Stimulated activated memory B cell treated with anti-CD40 and anti-IgM and Interleukin-4, amounts not matched to agents 10 μg/mL and 1 μg/mL and 100 μg/mL, for 72 hours (primary cell): ENCODE measurements at regions not wholly inside any gene's neighbourhood (a gene's known extent, or its start where the extent isn't known, plus 50 kb on each side); places are given as distances from the start of the nearest gene placed in this dataset.

ENCODE experiments used
- ATAC-seq: fragments of 150-1000 bp; cut with Tn5 transposase; 2 replicates; pipeline ENCODE4 v1.10.0; 2021
- H3K27ac Mint-ChIP-seq: one replicate; pipeline ENCODE4 v1.8.0; 2022; ENCODE audit warnings: mild to moderate bottlenecking, mixed read lengths
- H3K27me3 Mint-ChIP-seq: one replicate; pipeline ENCODE4 v1.8.0; 2022; ENCODE audit warnings: mixed read lengths
- H3K36me3 Mint-ChIP-seq: one replicate; pipeline ENCODE4 v1.8.0; 2022; ENCODE audit warnings: mixed read lengths
- H3K4me1 Mint-ChIP-seq: one replicate; pipeline ENCODE4 v1.8.0; 2022; ENCODE audit warnings: mixed read lengths
- H3K4me3 Mint-ChIP-seq: one replicate; pipeline ENCODE4 v1.8.0; 2022; ENCODE audit warnings: mild to moderate bottlenecking, moderate library complexity, mixed read lengths
- H3K9me3 Mint-ChIP-seq: one replicate; pipeline ENCODE4 v1.8.0; 2022; ENCODE audit warnings: mixed read lengths

DNA sequence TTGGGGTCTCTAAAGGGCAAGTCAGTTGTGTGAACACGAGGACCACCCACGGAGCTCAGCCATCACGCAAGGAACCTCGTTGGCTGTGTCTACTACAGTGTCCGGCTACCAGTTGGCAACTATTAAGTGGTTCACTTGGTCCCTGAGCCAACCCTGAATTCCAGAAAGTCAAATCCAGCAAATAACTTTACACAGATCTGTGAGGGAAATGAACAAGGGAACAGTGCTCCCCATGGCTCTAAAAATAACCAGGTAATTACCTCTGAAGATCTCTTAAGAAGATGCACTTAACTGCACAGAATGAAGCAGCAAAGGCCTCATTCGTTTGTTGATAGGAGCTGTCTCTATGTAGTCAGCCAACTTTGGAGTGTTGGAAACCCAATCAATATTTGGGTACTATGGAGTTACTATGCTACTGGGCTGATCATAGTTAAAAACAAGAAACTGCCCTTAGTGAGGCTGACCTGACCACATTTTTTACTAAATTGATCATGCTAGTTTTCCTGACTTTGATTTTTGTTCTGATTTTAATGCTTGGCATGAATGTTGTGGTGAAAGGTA, 219.1 kb upstream of the LRIG1 start:
- Mint-ChIP-seq H3K27ac (no peak overlapping the region), H3K4me3 (no peak overlapping the region)
- ATAC-seq, result no peak

DNA sequence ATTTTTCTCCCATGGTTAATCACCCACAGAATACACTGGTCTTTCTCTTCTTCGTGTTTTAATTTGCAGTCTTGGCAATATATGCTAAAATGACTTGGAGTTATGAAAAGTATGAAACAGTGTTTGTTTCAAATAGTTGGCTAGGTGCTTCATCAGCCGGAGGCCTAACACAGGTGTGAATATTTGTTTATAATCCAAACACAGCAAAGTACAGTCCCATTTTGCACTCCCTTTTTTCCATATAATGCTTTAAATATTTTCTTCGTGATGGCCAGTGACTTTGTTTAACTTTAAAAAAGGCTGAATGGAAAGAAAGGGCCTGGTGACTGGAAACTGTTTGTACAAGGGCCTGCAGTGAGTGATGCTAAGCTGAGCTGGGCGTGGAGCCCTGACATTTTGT, 219.7 kb upstream of the LRIG1 start:
- Mint-ChIP-seq H3K4me3 (no peak overlapping the region), H3K27ac (no peak overlapping the region), H3K4me1 (no peaks in the 10 kb centered on the region), H3K36me3 (no peaks in the 10 kb centered on the region), H3K27me3 (peaks cover 30% of the 10 kb centered on the region), H3K9me3 (peaks cover 3% of the 10 kb centered on the region)
- no peak for ATAC-seq

More for the DNA sequence above, 219.1 kb upstream of the LRIG1 start:
- H3K9me3 Mint-ChIP-seq, result peaks cover 3% of the 10 kb centered on the region
- H3K4me1 Mint-ChIP-seq, result no peaks in the 10 kb centered on the region
- H3K27me3 Mint-ChIP-seq, result peaks cover 30% of the 10 kb centered on the region
- no peaks in the 10 kb centered on the region for H3K36me3 Mint-ChIP-seq

DNA sequence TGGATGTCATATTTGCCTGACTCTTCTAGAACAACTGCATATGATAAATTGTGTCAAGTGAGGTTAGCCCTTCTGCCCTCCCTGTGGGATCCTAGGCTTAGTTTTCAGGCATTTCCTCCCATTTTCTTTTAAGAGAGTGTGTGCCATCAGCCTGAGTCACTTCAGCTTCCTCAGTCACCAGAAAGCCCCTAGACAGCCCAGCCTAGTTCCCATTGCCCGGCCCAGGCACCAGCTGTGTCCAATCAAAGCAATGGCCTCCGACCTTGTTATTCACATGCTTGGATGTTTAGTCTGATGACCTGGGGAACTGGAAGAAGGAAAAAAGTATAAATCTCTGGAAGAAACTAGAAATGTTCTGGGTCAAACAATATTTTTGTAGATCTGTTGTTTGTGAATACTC, 221.9 kb upstream of the LRIG1 start:
- Mint-ChIP-seq H3K4me3 (no peak overlapping the region), H3K27ac (no peak overlapping the region), H3K36me3 (no peaks in the 10 kb centered on the region), H3K9me3 (no peaks in the 10 kb centered on the region), H3K27me3 (peaks cover 30% of the 10 kb centered on the region), H3K4me1 (no peaks in the 10 kb centered on the region)
- no peak for ATAC-seq

DNA sequence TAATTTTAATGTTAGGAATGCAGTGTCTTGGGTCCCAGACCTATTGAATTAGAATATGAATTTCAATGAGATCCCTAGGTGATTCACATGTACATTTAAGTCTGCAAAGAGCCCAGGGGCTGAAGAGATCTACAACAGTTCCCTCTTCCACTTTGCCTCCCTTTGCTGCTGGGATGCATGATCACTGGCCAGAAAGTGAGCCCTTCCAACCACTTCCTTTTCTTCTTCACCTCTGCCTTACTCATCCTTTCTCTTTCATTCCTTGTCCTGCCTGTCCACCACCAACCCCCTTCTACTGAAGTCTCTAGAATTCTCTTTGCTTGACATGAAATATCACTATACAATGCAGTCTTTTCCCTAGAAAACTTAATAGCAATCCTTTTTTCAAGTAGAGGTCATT, 222.4 kb upstream of the LRIG1 start:
- H3K4me1 Mint-ChIP-seq, result no peaks in the 10 kb centered on the region
- no peak for ATAC-seq
- no peaks in the 10 kb centered on the region for H3K36me3 Mint-ChIP-seq
- no peaks in the 10 kb centered on the region for H3K9me3 Mint-ChIP-seq
- H3K27me3 Mint-ChIP-seq, result peaks cover 33% of the 10 kb centered on the region
- H3K27ac Mint-ChIP-seq, result no peak overlapping the region
- H3K4me3 Mint-ChIP-seq, result no peak overlapping the region

DNA sequence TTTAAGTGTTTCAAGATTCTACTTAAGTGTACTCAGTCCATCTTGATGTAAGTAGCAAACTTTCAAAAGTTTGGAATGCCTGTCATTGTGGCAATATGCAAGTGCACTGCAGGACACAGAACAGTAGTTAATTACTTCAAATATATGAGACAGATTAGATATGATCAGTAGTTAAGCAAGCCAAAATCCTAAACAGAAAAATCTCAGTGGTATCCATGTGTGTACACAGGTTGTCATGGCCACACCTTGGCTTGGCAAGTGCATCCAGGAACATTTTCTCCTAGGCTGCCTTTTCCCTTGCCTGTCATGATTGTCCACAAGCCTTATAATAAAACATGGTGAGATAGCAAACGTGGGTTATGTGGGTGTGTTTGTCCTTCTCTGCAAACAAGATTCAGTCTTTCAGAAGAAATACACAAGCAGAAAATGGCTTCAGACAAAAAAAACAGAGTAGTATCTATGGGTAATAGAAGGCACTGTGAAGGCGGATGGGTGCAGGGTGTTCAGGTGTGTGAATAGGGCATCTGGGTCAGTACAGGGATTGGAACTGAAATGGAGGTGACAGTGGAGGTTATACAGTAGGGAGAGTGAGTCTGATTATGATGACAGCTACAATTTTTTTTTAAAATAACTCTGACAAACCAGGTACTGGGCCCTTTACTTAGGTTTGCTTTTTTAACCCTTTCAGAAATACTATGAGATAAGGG, 229.0 kb upstream of the LRIG1 start:
- Mint-ChIP-seq H3K27ac (no peak overlapping the region), H3K4me1 (no peaks in the 10 kb centered on the region), H3K27me3 (peaks cover 12% of the 10 kb centered on the region), H3K9me3 (no peaks in the 10 kb centered on the region), H3K4me3 (no peak overlapping the region), H3K36me3 (no peaks in the 10 kb centered on the region)
- ATAC-seq, result no peak

DNA sequence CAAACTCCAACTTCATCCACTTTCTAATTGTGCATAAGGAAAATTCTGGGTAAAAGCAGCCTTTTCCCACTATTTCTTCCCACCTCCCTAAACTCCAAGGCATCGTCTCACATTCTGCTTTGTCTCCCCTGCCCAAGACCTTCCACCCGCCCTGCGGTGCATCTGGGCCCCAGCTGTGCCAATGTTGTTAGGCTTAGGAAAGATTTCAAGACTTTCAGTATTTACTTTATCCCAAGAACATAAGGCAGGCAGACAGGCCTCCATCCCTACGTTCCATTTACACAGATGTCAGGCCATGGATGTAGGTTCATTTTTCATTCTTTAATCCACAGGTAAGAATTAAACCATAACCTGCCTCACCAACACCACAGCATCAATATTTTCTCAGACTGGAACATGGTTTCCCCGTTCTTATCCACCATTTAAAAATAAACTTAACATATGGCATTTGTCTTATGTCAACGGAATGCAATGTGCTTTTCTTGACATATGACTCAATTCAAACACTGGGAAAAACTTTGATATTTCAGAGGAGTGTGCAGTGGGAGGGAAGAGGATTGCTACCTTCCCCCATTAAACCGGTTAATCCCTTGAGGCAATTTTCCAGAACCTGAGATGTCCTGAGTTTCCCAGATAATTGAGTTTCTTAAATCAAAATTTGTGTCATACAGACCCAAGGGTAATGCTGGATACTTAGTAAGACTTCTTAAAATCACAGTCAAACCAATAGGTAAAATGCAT, 238.0 kb upstream of the LRIG1 start:
- no peaks in the 10 kb centered on the region for H3K36me3 Mint-ChIP-seq
- H3K9me3 Mint-ChIP-seq, result no peaks in the 10 kb centered on the region
- ATAC-seq, result no peak
- no peak overlapping the region for H3K27ac Mint-ChIP-seq
- H3K4me3 Mint-ChIP-seq, result no peak overlapping the region
- no peaks in the 10 kb centered on the region for H3K27me3 Mint-ChIP-seq
- no peaks in the 10 kb centered on the region for H3K4me1 Mint-ChIP-seq

DNA sequence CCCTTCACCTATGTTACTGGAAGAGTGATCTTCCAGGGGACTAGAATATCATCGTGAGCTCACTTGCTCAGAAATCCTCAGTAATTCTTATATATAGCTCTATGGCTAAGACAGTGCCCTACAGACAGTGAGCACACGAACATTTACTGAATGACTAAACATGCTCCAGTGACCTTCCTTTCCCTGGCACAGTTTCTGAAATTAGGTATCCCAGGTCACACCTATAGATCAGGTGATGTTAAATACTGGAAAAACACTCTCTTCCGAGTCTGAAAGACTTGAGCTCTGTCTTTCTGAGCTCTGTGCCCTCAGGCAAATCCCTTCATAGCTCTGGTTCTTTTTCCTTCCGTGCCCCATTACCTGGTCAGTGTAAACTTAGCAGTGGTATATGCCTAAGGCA, 239.4 kb upstream of the LRIG1 start:
- no peak for ATAC-seq
- no peak overlapping the region for H3K4me3 Mint-ChIP-seq

DNA sequence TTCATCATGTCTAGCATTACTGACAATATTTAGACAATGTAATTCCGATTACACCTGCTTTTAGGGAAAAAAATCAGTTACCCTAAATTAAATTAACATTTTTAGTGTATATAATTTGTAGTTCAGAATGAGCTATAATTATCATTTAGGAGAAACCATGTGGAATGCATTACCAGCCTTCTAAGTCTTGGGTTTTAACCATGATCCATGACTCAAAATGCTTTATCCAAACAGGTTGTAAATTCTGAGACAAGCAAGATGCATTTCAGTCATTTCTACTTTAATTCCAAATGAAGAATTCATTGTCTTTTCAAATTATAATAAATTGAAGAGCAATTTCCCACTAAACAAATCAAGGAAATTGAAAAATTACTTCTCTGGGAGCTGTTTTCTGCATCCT, 243.7 kb upstream of the LRIG1 start:
- no peaks in the 10 kb centered on the region for H3K9me3 Mint-ChIP-seq
- no peak overlapping the region for H3K27ac Mint-ChIP-seq
- H3K36me3 Mint-ChIP-seq, result no peaks in the 10 kb centered on the region
- no peak overlapping the region for H3K4me3 Mint-ChIP-seq
- no peak for ATAC-seq
- peaks cover 7% of the 10 kb centered on the region for H3K27me3 Mint-ChIP-seq
- H3K4me1 Mint-ChIP-seq, result no peaks in the 10 kb centered on the region

More for the DNA sequence above, 239.4 kb upstream of the LRIG1 start:
- Mint-ChIP-seq H3K36me3 (no peaks in the 10 kb centered on the region), H3K27me3 (no peaks in the 10 kb centered on the region), H3K9me3 (no peaks in the 10 kb centered on the region), H3K4me1 (no peaks in the 10 kb centered on the region), H3K27ac (no peak overlapping the region)

DNA sequence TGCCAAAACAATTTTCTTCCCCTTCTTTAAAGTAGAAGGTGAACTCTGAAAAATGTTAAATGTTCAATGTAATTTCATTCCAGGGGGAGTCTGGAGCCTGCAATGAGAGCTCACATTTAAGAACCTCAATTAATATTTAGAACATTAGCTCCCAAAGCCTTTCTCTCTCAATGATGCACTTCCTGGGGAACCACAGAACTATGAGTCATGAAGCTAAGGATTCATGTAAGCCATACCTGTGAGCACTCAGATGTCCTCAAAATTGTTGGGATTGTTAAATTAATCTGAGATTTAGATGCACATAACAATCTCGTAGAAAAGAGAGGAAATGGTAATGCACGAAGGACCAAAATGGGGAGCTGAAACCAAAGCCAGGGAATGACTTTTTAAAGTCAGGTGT, 244.2 kb upstream of the LRIG1 start:
- ATAC-seq, result no peak
- no peak overlapping the region for H3K4me3 Mint-ChIP-seq
- no peaks in the 10 kb centered on the region for H3K36me3 Mint-ChIP-seq
- no peak overlapping the region for H3K27ac Mint-ChIP-seq
- no peaks in the 10 kb centered on the region for H3K9me3 Mint-ChIP-seq
- H3K4me1 Mint-ChIP-seq, result no peaks in the 10 kb centered on the region
- H3K27me3 Mint-ChIP-seq, result peaks cover 9% of the 10 kb centered on the region

DNA sequence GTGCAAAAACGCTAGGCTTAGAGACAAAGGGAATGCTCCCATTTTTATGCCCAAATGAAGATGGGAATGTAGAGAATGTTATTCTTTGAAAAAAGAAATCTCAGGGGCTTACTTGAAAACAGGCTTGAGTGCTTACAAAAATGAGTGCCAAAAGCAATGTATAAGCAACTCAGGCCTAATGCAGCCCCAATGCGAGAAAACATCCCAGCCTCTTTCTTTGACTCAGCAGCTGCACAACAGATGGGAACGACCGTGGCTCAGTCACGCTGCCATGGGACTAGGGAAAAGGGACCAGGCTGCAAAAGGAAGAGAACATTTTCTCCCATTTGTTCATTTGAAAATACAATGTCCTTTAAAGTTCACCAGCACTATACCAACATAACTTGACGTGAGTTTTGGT, 246.4 kb upstream of the LRIG1 start:
- Mint-ChIP-seq H3K27ac (no peak overlapping the region), H3K4me1 (no peaks in the 10 kb centered on the region), H3K9me3 (no peaks in the 10 kb centered on the region), H3K4me3 (no peak overlapping the region), H3K27me3 (peaks cover 17% of the 10 kb centered on the region), H3K36me3 (no peaks in the 10 kb centered on the region)
- no peak for ATAC-seq

DNA sequence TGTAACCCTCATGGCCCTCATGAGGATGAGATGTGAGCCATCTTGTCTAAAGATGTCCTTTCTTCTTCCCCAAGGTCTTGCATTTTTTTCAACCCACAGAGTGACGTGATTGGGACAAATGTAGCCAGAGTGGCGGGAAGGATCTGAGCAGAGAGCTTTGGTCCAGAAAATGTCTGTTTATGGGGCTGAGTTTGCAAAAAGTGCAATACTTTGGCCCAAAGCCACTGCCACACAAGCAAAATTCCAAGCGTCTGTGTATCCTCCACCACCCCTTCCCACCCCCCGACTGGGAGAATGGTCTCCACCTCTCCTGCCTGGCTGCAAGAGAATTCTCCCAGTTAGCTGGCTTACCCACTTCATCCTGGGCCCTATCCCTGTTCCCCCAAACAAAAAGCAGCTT, 246.9 kb upstream of the LRIG1 start:
- Mint-ChIP-seq H3K27me3 (peaks cover 21% of the 10 kb centered on the region), H3K36me3 (no peaks in the 10 kb centered on the region)

DNA sequence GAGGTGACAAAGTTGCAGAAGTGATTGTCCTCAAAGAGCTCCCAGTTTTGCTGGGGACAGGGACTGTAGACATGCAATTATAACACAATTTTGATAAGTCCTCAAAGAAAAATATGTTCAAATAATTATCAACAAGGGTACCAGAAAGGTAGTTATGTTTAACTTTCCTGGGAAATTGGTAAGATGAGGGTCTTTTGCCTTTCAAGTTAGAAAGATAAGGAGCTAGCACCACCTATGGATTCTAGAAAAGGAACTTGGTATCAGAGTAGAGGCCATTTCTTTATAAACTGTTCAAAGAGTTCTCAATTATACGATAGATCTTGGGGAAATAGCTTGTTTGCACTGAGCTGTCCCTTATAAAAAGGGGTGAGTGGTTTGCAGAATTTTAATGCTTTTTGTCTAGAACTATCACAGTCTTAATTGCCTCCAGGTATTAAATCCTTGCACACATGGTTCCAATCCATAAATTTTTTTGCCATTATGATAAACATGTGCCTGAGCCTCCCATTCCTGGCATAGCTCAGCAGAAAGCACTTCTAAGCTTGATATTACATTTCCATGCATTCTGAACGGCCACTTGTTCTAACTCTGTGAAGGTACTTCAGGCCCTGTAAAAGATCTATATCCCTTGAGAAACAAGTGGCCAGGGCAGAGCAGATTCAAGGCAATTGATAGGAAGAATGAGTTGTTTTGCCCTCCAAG, 247.5 kb upstream of the LRIG1 start:
- no peaks in the 10 kb centered on the region for H3K36me3 Mint-ChIP-seq
- no peaks in the 10 kb centered on the region for H3K4me1 Mint-ChIP-seq
- H3K4me3 Mint-ChIP-seq, result no peak overlapping the region
- no peak overlapping the region for H3K27ac Mint-ChIP-seq
- no peaks in the 10 kb centered on the region for H3K9me3 Mint-ChIP-seq
- ATAC-seq, result no peak
- H3K27me3 Mint-ChIP-seq, result peaks cover 26% of the 10 kb centered on the region

More for the DNA sequence above, 246.9 kb upstream of the LRIG1 start:
- ATAC-seq, result no peak
- H3K4me1 Mint-ChIP-seq, result no peaks in the 10 kb centered on the region
- H3K9me3 Mint-ChIP-seq, result no peaks in the 10 kb centered on the region
- no peak overlapping the region for H3K27ac Mint-ChIP-seq
- H3K4me3 Mint-ChIP-seq, result no peak overlapping the region

DNA sequence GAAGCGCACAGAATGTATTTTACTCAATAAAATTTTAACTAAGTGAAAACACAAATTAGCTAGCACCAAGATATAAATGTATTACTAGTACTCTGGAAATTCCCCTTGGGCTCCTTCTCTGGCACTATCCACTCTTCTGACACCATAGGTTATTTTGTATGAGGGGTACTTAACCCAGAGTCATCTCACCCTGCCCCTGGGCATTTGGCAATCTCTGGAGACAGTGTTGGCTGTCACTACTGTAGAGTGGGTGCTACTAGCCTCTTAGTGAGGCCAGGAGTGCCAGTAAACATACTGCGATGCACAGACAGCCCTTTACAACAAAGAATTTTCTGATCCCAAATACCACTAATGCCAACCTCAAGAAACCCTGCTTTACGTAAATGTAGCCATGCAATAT, 246.3 kb upstream of the KBTBD8 start:
- Mint-ChIP-seq H3K27ac (no peak overlapping the region), H3K9me3 (no peaks in the 10 kb centered on the region), H3K4me3 (no peak overlapping the region), H3K27me3 (peaks cover 26% of the 10 kb centered on the region), H3K4me1 (no peaks in the 10 kb centered on the region), H3K36me3 (no peaks in the 10 kb centered on the region)
- ATAC-seq, result no peak

DNA sequence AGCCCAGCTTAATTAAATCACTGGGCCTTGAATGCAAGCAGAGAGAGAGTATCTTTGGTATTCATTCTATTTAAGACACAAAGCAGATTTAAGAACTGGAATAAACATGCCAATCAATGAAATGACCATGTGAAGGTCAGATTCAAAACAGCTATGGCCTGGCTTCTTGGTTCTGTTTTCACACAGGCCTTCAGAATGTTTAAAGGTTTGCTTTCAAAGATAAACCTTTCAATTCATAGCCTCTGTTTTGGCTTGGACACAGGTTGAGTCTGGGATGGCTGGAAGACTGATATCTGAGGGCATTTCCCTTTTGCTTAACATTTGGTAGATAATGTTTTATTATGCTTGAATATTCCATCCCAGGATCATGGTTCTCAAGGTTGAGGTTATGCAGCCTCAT, 244.4 kb upstream of the KBTBD8 start:
- H3K27me3 Mint-ChIP-seq, result peaks cover 26% of the 10 kb centered on the region
- no peak for ATAC-seq
- no peak overlapping the region for H3K27ac Mint-ChIP-seq
- H3K4me3 Mint-ChIP-seq, result no peak overlapping the region
- no peaks in the 10 kb centered on the region for H3K36me3 Mint-ChIP-seq
- H3K4me1 Mint-ChIP-seq, result no peaks in the 10 kb centered on the region
- H3K9me3 Mint-ChIP-seq, result no peaks in the 10 kb centered on the region

DNA sequence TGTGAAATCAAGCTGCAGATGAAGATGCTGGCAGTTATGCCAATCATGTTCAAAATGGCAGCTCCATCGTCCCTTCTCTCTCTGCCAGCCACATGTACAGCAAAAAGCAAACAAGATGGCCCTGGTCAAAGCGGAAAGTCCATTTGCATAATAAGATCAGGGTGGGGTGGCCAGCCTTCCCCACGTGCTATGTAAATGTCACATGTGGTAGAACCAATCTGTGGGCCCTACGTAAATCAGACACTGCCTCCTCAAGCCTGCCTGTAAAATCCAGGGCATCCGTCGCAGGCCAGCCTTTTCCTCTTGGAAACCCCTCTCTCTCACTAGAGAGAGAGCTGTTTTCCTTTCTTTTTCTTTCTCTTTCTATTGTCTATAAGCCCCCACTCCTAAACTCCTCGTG, 243.5 kb upstream of the KBTBD8 start:
- Mint-ChIP-seq H3K36me3 (no peaks in the 10 kb centered on the region), H3K9me3 (peaks cover 2% of the 10 kb centered on the region), H3K4me1 (no peaks in the 10 kb centered on the region), H3K27ac (no peak overlapping the region), H3K4me3 (no peak overlapping the region), H3K27me3 (peaks cover 18% of the 10 kb centered on the region)
- ATAC-seq, result no peak
